T-helper 17 cell (primary cell): ENCODE measurements at regions not wholly inside any gene's neighbourhood (a gene's known extent, or its start where the extent isn't known, plus 50 kb on each side); places are given as distances from the start of the nearest gene placed in this dataset.
A peak's percentile ranks its signal among the peaks of the same experiment; 100 is the strongest.

Source experiments
- ATAC-seq: fragments of 150-1000 bp; cut with Tn5 transposase; 2 replicates; pipeline ENCODE4 v1.10.0; 2021; ENCODE audit warnings: mild to moderate bottlenecking, moderate library complexity
- DNase-seq, 3 donors: peaks; one replicate each; pipeline versions ENCODE4 v3.0.0 to v3.0.0-alpha.2; 2020 to 2021
- H3K9me3 ChIP-seq: one replicate; pipeline ENCODE4 v1.7.0; 2013; ENCODE audit warnings: low read length, mild to moderate bottlenecking; ENCODE audit not compliant: control insufficient read depth, poor library complexity, severe bottlenecking
- H3K27ac Mint-ChIP-seq: one replicate; pipeline ENCODE4 v1.8.0; 2022; ENCODE audit warnings: mild to moderate bottlenecking, moderate library complexity, mixed read lengths
- H3K27me3 Mint-ChIP-seq: one replicate; pipeline ENCODE4 v1.8.0; 2022; ENCODE audit warnings: mixed read lengths
- H3K36me3 Mint-ChIP-seq: one replicate; pipeline ENCODE4 v1.8.0; 2022; ENCODE audit warnings: low read depth, mixed read lengths
- H3K4me1 Mint-ChIP-seq: one replicate; pipeline ENCODE4 v1.8.0; 2022; ENCODE audit warnings: mild to moderate bottlenecking, mixed read lengths
- H3K4me3 Mint-ChIP-seq: one replicate; pipeline ENCODE4 v1.8.0; 2022; ENCODE audit warnings: mild to moderate bottlenecking, moderate library complexity, mixed read lengths

DNA sequence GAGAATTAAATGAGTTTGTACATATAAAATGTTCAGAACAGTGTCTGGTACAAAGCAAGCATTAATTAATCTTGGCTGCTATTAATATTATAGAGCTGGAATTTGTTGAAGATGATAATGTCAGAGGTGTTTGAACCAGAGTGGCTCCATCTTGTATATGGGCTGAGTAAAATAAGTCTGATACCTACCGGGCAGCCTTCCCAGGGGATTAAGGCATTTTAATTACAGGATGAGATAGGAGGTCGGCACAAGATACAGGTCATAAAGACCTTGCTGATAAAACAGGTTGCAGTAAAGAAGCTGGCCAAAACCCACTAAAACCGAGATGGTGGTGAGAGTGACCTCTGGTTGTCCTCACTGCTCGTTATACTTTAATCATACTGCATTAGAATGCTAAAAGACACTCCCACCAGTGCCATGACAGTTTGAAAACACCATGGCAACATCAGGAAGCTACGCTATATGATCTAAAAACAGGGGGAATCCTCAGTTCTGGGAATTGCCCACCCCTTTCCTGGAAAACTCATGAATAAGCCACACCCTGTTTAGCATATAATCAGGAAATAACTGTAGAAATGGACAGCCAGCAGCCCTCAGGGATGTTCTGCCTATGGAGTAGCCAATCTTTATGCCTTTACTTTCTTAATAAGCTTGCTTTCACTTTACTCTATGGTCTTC, 90.2 kb downstream of the PLK2 start:
- ATAC-seq, result no peak
- Mint-ChIP-seq H3K27ac (no peak overlapping the region), H3K4me3 (no peak overlapping the region), H3K27me3 (peaks cover 13% of the 10 kb centered on the region), H3K36me3 (no peaks in the 10 kb centered on the region), H3K4me1 (no peaks in the 10 kb centered on the region)
- no peaks in the 10 kb centered on the region for H3K9me3 ChIP-seq
- no peak for DNase-seq

DNA sequence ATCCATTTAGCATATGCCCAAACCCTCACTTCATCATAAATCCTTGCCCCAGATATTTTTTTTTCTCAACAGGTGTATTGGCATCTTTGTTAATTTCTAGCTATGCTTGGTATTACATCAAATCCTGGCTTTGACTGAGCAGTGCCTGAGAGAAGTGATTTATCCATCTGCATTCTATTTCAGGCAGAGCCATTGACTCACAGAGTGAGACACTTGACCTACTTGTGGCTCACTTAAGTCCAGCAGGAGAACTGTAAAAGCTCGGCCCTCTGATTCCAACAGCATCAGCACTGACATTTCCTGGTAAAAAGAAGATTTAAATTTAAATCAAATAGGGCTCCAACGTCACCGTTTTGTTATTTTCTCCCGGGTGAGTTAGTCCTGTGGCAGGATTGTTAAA, 93.4 kb downstream of the PLK2 start:
- Mint-ChIP-seq H3K36me3 (no peaks in the 10 kb centered on the region), H3K4me3 (no peak overlapping the region), H3K27ac (no peak overlapping the region), H3K4me1 (no peaks in the 10 kb centered on the region), H3K27me3 (peaks cover 19% of the 10 kb centered on the region)
- no peak for ATAC-seq
- DNase-seq, result no peak
- no peaks in the 10 kb centered on the region for H3K9me3 ChIP-seq

DNA sequence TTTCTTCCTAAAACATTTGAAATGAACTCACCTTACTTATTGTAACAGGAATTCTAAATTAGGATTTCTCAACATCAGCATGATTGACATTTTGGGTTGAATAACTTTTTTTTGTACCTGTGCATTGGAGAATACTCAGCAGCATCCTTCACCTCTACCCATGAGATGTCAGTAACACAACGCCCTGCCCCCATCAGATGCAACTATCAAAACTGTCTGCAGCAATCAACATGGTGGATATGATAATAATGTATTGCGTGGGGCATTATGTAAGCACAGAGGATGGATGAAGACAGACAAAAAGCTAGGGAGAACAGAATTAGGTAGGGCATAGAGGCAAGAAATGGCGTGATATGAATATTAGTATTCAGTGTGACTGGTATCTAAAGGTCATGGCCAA, 94.1 kb downstream of the PLK2 start:
- no peaks in the 10 kb centered on the region for H3K9me3 ChIP-seq
- H3K36me3 Mint-ChIP-seq, result no peaks in the 10 kb centered on the region
- no peaks in the 10 kb centered on the region for H3K4me1 Mint-ChIP-seq
- no peak for ATAC-seq
- H3K27me3 Mint-ChIP-seq, result peaks cover 19% of the 10 kb centered on the region
- no peak overlapping the region for H3K4me3 Mint-ChIP-seq
- DNase-seq, result no peak
- H3K27ac Mint-ChIP-seq, result no peak overlapping the region

DNA sequence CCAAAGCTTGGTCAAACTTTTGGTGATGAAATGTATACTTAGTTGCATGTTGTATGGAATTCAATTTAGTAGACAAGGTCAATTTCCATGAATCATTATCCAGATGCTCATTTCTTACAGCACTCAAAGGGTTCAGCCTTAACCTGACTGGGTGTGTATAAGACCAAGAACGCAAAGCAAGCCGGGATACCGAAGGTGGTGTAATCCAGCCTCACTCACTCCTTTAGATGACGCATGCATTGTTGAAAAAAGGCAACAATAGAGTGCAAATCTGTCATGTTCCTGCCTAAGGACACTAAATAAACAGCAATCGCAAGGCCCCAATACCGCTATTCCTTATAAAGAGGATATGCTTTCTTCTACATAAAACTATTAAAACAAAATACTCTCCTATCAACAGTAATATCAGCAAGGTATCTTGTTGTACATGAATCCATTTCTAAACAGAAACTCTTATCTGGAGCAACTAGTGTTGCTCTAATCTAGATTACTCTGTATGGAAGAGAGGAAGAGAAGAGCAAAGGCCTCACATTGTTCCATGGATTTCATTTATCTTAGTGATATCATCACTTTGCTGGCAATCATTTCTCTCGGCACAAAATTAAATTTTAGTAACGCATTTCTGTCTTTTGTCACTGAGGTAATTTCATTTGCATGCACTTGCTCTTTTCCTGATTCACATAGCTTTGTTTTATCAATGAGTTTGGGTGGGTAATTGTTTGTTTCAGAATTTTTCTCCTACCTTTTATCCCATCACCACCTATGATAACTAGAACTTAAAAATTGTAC, 96.2 kb downstream of the PLK2 start:
- no peak for ATAC-seq

DNA sequence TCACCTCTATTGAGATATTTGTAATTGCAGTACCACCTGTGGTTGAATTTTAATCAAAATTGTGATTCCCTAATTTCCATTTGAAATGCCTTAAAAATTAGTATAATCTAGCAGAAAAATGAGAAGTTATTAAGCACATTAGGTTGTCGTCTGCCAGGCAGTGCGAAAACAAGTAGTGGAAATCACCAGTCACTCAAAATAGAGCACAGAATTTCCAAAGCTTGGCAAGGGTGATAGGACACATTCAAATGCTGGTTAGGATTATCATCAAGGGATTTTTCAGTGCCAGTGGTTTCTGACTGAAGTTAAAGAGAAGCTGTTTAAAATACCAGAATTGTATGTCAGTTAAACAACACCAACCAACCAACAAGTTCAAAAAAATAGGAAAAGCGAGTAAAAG, 97.8 kb downstream of the PLK2 start:
- H3K9me3 ChIP-seq, result no peaks in the 10 kb centered on the region
- Mint-ChIP-seq H3K27me3 (peaks cover 17% of the 10 kb centered on the region), H3K4me3 (no peak overlapping the region), H3K27ac (no peak overlapping the region), H3K36me3 (no peaks in the 10 kb centered on the region), H3K4me1 (no peaks in the 10 kb centered on the region)
- no peak for ATAC-seq
- no peak for DNase-seq

More for the DNA sequence above, 96.2 kb downstream of the PLK2 start:
- no peak overlapping the region for H3K4me3 Mint-ChIP-seq
- no peaks in the 10 kb centered on the region for H3K4me1 Mint-ChIP-seq
- no peak for DNase-seq
- no peak overlapping the region for H3K27ac Mint-ChIP-seq
- peaks cover 12% of the 10 kb centered on the region for H3K27me3 Mint-ChIP-seq
- no peaks in the 10 kb centered on the region for H3K36me3 Mint-ChIP-seq
- H3K9me3 ChIP-seq, result no peaks in the 10 kb centered on the region

DNA sequence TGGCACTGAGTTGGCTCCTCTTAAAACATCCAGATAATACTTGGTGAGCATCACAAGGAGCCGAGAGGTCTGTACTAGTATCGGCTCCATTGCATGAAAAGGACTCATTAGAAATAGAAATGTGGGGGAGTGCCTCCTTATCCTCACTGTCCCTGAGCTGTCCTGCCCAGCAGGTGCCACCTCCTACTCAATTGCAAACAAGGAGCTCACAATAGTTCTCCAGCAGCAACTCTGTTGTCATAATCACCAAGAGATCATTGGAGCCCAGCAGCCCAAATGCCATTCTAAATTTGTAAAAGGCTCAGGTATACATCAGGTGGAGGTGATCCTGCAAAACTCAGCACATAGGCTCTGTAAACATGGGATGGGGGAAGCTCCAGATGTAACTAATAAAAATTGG, 99.1 kb downstream of the PLK2 start:
- Mint-ChIP-seq H3K27me3 (peaks cover 13% of the 10 kb centered on the region), H3K27ac (no peak overlapping the region), H3K36me3 (no peaks in the 10 kb centered on the region), H3K4me1 (no peaks in the 10 kb centered on the region), H3K4me3 (no peak overlapping the region)
- ATAC-seq (no peak), DNase-seq (no peak)
- H3K9me3 ChIP-seq, result no peaks in the 10 kb centered on the region

DNA sequence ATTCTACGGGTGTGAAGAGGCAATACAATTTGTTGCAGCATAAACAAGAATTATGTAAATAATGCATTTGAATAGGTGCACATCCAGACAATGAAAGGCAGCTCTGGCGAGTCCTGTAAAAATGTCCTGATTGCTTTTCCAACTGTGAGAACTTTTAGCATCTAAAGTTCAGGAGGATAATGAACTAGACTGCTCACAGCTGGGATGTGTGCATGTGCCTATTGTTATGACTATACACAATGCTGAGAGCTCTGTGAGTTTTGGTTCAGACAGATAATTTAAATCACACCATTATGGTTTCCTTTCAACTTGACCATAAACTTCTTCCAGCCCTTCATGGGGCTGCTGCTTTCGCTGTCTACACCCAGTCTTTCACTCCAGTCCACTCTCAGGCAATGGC, 99.9 kb downstream of the PLK2 start:
- no peak overlapping the region for H3K4me3 Mint-ChIP-seq
- H3K36me3 Mint-ChIP-seq, result no peaks in the 10 kb centered on the region
- peaks cover 11% of the 10 kb centered on the region for H3K27me3 Mint-ChIP-seq
- no peak overlapping the region for H3K27ac Mint-ChIP-seq
- DNase-seq (no peak), ATAC-seq (no peak)
- H3K9me3 ChIP-seq, result no peaks in the 10 kb centered on the region
- no peaks in the 10 kb centered on the region for H3K4me1 Mint-ChIP-seq

DNA sequence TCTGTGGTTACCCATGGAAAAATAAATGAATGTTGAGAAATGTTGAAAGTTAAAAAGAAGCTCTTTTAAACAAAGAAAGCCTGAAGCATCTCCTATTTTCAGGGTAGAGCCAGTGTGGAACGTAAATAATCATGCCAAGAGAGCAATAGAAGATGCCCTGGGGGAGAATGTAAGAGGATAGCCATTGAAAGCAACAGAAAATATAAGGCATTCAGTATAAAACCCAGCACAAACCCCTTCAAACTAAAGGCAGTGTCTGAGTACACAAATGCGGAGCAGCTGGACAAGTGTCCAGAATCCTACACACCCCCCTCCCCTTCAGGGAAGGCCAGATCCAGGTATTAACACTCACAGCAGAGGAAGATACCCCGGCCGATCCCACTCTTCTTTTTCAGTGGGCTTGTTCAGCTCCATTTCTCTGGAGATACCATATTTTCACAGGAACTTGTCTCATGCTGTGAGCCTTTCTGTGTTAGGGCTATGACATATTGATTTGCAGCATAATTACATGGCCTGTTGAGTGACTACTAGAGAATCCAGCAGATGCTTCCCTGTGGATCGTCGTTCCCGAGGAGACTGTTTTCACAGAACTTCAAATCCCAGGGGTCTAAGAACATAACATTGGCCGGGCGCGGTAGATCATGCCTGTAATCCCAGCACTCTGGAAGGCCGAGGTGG, 101.2 kb downstream of the PLK2 start:
- H3K9me3 ChIP-seq, result no peaks in the 10 kb centered on the region
- H3K27me3 Mint-ChIP-seq, result peaks cover 9% of the 10 kb centered on the region
- DNase-seq, result no peak
- H3K4me3 Mint-ChIP-seq, result no peak overlapping the region
- H3K4me1 Mint-ChIP-seq, result no peaks in the 10 kb centered on the region
- H3K27ac Mint-ChIP-seq, result peak overlapping the region; percentile 47
- ATAC-seq, result no peak
- H3K36me3 Mint-ChIP-seq, result no peaks in the 10 kb centered on the region

DNA sequence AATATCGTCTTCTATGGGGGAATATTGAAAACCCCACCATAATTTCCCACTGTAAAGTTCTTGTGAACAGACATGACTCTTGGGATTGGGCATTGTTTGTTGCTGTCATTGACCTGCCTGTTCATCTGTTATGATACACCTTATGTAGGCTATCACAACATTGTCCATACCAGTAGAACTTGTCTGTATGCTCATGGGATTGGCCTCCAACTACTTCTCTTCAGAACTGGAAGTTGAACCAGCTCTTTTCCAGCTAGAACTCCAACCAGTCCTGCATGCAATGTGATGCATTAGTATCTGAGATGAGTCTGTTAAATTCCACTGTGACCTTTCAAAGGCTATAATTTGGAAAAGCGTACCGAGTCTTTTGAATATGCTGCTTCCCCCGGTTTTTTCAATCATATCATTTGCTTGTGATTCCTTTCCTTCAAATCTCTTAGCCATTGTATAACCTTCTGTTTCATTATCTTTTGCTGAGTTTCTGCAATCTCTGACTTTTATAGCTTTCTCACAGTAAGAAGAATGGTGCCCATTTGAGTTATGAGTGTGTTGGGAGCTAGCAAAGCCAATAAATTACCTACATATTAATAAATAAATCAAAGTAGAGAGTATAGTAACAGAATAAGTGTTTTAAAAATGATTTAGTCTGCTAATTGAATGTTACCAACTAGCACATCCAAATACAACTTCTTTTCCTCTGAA, 101.9 kb downstream of the PLK2 start:
- Mint-ChIP-seq H3K36me3 (no peaks in the 10 kb centered on the region), H3K4me3 (no peak overlapping the region), H3K27me3 (peaks cover 12% of the 10 kb centered on the region), H3K27ac (no peak overlapping the region), H3K4me1 (no peaks in the 10 kb centered on the region)
- no peaks in the 10 kb centered on the region for H3K9me3 ChIP-seq
- ATAC-seq (no peak), DNase-seq (no peak)

DNA sequence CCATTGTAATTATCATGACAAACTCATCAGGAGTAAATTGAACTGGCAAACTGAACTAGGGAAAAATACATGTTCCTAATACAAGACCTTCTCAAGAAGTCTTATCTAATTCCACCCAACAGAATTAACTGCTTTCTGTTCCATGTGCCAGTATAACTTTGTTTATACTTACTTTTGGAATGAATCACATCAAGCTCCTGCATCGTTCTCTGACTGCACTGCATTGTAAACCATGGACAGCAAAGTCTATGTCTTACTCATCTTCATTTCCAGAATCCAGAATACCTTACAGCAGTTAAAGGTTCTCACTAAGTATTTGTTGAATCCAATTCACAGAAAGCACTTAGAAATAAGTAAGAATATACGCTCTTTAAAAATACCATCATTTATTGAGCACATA, 102.8 kb downstream of the PLK2 start:
- no peak for ATAC-seq

DNA sequence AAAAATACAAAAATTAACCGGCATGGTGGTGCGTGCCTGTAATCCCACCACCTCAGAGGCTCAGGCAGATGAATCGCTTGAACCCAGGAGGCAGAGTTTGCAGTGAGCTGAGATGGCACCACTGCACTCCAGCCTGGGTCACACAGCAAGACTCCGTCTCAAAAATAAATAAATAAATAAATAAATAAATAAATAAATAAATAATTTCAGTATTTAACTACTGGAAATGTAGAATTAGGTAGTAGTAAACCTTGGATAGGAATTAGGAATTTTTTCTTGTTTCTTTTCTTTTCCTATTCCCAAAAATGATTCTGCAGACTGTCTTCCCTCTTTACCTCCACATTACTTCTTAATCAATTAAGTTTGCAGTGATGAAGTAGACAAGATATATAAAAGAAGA, 103.2 kb downstream of the PLK2 start:
- peaks cover 12% of the 10 kb centered on the region for H3K27me3 Mint-ChIP-seq
- no peak for ATAC-seq

More for the DNA sequence above, 102.8 kb downstream of the PLK2 start:
- no peak for DNase-seq
- H3K27me3 Mint-ChIP-seq, result peaks cover 12% of the 10 kb centered on the region
- no peak overlapping the region for H3K4me3 Mint-ChIP-seq
- H3K4me1 Mint-ChIP-seq, result no peaks in the 10 kb centered on the region
- no peak overlapping the region for H3K27ac Mint-ChIP-seq
- H3K9me3 ChIP-seq, result no peaks in the 10 kb centered on the region
- no peaks in the 10 kb centered on the region for H3K36me3 Mint-ChIP-seq

DNA sequence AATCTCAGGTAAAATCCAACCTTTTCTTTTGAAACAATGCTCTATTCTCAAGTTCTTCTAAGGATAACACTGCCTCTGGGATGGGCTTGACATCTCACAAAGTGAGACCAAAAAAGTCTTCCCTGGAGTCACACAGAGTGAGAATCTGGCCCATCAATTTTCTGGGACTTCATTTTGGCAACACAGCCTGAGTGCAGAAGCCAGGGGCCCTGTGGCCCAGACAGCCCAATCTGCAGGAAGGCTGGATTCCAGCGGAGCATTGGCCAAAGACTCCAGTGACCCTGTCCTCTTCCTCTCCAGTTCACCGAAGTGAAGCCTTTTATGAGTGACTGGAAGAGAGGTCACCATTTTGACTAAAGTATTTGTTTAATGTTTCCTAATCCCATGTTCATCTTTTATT, 105.1 kb downstream of the PLK2 start:
- H3K4me3 Mint-ChIP-seq, result no peak overlapping the region
- H3K27ac Mint-ChIP-seq, result no peak overlapping the region
- DNase-seq (no peak), ATAC-seq (no peak)
- no peaks in the 10 kb centered on the region for H3K36me3 Mint-ChIP-seq
- no peaks in the 10 kb centered on the region for H3K4me1 Mint-ChIP-seq
- H3K27me3 Mint-ChIP-seq, result peaks cover 12% of the 10 kb centered on the region
- no peaks in the 10 kb centered on the region for H3K9me3 ChIP-seq

More for the DNA sequence above, 103.2 kb downstream of the PLK2 start:
- Mint-ChIP-seq H3K4me1 (no peaks in the 10 kb centered on the region), H3K36me3 (no peaks in the 10 kb centered on the region), H3K4me3 (no peak overlapping the region), H3K27ac (no peak overlapping the region)
- no peak for DNase-seq
- H3K9me3 ChIP-seq, result no peaks in the 10 kb centered on the region

DNA sequence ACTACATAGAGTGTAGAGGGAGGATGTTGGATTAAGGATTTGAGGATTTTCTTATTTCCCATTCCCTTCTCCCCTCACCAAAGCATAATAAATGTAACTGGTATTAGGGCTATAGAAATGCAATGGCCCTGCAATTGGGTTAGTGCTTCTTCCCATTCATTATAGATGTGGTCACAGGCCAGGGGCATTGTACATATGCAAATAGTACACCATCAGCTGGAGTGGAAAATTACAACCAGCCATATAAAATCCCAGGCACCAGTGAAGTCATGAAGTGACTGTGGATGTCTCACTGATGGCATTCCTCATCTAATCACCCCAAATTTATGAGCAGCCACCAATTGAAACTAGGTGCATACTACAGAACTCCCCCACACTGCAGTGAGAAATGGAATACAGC, 105.9 kb downstream of the PLK2 start:
- Mint-ChIP-seq H3K27me3 (peaks cover 12% of the 10 kb centered on the region), H3K36me3 (no peaks in the 10 kb centered on the region), H3K4me3 (no peak overlapping the region), H3K4me1 (no peaks in the 10 kb centered on the region), H3K27ac (no peak overlapping the region)
- no peaks in the 10 kb centered on the region for H3K9me3 ChIP-seq
- no peak for DNase-seq
- no peak for ATAC-seq
